ENCODE measurements at regions not wholly inside any gene's neighbourhood (a gene's known extent, or its start where the extent isn't known, plus 50 kb on each side); places are given as distances from the start of the nearest gene placed in this dataset.

DNA sequence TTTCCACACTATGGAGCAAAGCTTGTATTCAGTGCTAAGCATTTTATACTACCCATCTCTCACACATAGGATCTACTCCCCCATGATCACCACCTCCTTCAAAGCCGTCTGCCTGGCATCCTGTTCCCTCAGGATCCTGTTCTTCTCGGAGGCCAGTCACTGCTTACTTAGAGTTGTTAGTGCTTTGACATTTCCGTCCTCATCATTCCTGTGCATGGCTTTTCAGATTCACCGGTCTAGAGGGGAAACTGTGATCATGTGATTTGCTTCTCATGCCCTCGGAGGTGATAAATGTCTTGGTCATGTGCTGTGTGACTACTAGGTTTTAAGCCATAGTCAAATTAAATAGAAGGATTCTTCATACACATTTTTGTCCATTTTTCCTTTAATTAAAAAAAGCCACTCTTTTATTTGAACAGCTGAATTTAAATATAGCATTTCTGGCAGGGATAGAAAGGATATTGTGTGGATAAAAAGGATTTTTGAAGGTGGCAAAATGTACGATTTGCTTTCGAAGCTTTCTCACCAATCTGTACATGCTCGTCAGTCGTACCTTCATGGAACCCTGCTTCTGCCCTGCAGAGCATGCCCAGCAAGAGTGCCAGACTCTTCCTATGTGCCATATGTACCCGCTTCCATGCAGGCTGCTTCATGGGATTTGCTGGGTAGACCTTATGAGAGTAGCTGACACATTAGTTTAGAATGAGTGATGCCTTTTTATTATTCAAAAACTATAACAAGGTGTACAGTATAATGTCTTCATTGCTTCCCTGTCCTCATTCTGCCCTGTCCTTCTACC lies 53.3 kb downstream of the BMAL2 start:
- TF ChIP-seq, protein P1, sequence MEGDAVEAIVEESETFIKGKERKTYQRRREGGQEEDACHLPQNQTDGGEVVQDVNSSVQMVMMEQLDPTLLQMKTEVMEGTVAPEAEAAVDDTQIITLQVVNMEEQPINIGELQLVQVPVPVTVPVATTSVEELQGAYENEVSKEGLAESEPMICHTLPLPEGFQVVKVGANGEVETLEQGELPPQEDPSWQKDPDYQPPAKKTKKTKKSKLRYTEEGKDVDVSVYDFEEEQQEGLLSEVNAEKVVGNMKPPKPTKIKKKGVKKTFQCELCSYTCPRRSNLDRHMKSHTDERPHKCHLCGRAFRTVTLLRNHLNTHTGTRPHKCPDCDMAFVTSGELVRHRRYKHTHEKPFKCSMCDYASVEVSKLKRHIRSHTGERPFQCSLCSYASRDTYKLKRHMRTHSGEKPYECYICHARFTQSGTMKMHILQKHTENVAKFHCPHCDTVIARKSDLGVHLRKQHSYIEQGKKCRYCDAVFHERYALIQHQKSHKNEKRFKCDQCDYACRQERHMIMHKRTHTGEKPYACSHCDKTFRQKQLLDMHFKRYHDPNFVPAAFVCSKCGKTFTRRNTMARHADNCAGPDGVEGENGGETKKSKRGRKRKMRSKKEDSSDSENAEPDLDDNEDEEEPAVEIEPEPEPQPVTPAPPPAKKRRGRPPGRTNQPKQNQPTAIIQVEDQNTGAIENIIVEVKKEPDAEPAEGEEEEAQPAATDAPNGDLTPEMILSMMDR (IDR thresholded peaks at IDR 0.05): no peak
- no peak for TF ChIP-seq POLR2A (IDR thresholded peaks at IDR 0.05)
